Fibroblast of skin of back (primary cell): ENCODE measurements at regions not wholly inside any gene's neighbourhood (a gene's known extent, or its start where the extent isn't known, plus 50 kb on each side); places are given as distances from the start of the nearest gene placed in this dataset.
A peak's percentile ranks its signal among the peaks of the same experiment; 100 is the strongest.
"Not testable (repeated sequence)": the region's sequence is repeated elsewhere in the genome, so short reads cannot be mapped to it uniquely, and the experiment has no call there.

Experiments used
- DNase-seq: peaks from one replicate; pipeline ENCODE4 v3.0.0-alpha.2; 2013

DNA sequence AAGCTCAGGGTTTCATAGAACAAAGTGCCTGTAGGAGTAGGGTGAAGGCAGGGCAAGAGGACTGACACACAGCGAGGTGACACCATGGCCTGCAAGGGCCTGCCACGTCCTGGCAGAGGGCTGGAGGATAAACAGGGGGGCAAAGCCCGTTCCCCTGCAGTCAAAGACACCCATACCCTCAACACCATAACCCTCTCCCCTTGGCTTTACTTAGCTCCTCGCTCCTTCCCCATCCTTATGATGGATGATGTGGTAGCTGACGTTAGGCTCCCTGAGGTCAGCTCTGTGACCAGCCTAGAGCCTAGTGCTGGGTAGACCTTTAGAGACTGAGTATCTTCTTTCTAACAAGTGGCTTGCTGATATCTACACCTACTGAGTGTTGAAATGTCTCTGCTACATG, 683.3 kb upstream of the HS6ST1 start:
- no peak for DNase-seq

GRCh38 chr2:129002751-129003150, 684.1 kb upstream of the HS6ST1 start:
- DNase-seq, result no peak

DNA sequence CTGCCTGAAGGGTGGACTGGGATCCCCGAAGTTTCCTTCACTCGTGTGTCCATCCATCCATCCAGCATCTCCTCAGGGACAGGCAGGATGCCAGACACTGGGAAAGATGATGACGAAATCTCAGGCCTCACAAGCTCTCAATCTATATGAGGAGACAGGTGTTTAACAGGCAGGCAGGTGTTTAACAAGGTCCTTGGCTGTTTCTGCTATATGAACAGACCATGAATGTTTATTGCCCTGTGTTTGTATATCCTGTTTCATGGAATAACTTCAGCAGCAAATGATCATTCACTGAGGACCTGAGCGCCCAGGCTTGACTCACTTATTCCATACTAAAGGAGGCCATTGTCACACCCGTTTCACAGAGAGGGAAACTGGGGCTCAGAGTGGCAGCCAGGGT, 685.8 kb upstream of the HS6ST1 start:
- no peak for DNase-seq

DNA sequence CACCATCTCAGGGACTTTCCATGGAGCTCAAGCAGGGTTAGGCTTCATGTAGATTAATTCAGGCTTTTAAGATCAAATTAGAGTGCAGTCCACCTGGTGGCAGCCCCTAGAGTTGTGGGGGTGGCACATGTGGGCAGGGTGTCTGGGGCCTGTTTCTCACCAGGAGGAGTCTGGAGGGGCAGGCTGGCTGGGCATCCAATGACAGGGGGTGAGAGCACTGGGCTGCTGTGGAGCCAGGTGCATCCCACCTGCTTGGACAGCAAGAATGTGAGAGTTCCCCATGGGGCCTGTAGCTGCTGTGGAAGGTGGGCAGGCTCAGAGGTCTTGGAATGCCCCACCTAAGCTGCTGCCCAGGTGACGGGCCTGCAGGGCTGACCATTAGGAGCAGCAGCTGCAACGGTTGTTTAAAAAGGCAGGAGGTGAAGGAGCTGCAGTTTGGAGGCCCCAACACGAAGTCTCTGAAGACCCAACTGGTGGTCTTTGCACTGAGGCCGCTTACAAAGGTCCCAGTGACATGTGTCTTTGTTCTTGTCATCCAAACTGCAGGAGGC, 686.3 kb upstream of the HS6ST1 start:
- DNase-seq, result no peak

GRCh38 chr2:129006135-129006886, 687.6 kb upstream of the HS6ST1 start:
- no peak for DNase-seq

DNA sequence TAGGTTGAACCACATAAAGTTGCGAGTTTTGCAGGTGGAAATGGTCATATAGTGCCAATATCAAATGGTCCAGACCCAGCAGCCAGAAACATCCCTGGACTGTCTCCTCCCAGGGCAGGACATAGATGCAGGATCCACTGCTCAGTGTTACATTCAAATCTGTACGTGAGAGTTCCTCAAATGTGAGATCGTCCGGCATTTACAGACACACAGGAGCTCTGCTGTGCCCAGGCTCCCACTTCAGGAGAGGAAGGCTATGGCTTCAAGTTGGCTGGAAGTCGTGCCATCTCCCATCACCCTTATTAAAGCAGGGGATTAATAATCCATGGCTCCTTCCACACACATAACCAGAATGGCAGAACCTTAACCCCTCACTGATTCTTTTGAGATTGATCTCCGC, 688.2 kb upstream of the HS6ST1 start:
- DNase-seq, result no peak

GRCh38 chr2:129008055-129008880, 689.6 kb upstream of the HS6ST1 start:
- DNase-seq, result peak; percentile 10

DNA sequence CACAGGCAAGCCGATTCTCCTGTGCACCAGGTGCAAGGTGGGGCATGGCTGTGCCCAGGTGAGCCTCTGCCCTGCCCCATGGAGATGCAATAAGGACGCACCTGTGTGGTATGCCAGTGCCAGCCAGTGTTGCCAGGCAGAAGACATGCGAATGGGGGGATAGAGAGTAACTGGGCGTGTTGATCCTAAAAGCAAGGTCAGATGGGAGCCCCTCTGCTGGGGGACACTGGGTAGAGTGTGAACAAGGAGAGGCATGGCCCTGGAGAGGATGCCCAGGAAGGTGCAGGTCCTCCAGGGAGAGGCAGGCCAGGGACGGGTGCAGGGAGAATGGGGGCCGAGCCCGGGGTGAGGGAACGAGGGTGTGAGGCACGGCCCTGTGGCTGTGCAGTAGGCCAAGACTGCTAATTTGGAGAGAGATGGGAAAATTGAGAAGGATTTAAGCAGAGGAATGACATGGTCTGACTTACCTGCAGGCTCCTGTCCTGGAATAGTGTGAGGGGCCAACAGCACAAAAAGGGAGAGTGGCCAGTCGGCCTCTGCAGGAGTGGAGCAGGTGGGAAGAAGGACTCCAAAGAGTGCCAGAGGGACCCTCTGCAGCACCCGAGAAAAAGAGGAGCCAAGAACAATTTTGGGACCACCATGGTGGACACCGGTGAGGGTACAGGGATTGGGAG, 690.4 kb upstream of the HS6ST1 start:
- no peak for DNase-seq

DNA sequence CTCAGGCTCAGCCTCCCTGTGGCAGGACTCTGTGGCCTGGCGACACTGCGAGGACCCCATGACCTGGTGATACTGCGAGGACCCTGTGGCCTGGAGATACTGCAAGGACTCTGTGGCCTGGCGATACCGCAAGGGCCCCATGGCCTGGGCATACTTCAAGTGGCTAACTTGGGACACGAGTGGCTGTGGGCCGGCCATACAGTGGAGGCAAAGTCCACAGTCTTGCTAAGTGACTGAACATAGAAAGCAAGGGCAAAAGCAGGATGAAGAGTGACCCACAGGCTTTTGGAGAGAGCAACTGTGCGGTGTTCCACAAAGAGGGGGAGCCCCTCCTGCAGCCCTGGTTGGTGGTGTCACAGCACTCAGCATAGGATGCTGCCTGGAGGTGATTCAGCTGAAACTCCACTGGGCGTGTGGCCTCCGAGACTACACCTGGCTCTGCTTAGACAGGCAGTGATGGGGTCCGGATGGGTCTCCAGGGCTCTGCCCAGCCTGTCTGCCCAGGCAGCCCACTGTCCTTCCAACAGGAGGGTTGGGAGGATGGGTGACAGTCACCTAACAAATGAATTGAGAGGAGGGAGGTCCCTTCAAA, 691.0 kb upstream of the HS6ST1 start:
- DNase-seq, result no peak

DNA sequence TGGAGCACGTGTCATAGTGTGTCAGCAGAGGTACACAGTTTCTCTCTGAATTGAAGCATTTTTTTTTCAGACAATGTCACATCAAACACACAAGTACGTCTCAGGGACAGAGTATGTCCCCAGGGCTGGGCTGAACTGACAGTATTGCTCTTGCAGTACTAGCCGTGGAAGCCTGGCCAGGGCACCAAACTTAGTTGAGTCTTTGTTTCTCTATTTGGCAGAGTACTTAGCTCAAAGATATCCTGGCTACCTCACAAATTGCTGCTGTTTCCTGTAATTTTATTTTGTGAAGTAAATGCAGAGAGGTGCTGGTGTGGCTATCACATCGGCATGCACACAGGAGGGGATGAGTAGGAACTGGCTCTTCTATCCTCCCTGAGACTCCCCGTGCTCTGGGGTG, 691.6 kb upstream of the HS6ST1 start:
- no peak for DNase-seq

DNA sequence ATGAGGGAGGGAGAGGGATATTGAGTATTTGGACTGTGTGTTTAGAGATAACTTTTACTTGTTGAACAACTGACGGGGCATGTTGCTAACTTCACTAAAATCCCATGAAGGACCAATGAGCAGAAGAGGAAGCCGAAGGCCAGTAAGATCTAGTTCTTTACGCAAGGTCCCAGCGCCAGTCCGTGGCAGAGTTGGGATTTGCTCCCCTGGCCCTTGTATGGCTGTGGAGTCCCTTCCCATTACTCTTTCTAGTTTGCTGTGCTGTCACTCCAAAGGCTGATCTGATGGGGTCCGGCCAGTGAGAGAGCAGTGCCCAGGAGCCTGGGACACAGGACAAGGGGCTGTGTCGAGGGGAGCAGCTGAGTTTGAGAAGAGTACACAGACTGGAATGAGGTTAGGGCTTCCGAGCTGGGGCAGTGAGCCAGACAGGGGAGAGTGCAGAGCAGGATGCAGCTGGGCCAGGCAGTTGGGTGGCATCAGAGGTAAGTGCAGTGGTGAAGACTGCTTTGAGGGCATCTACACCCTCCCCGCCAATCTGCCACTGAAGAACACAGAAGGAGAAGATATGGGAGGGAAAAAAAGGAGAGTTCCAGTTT, 692.9 kb upstream of the HS6ST1 start:
- no peak for DNase-seq

GRCh38 chr2:129014432-129014831, 695.8 kb upstream of the HS6ST1 start:
- DNase-seq, result no peak

DNA sequence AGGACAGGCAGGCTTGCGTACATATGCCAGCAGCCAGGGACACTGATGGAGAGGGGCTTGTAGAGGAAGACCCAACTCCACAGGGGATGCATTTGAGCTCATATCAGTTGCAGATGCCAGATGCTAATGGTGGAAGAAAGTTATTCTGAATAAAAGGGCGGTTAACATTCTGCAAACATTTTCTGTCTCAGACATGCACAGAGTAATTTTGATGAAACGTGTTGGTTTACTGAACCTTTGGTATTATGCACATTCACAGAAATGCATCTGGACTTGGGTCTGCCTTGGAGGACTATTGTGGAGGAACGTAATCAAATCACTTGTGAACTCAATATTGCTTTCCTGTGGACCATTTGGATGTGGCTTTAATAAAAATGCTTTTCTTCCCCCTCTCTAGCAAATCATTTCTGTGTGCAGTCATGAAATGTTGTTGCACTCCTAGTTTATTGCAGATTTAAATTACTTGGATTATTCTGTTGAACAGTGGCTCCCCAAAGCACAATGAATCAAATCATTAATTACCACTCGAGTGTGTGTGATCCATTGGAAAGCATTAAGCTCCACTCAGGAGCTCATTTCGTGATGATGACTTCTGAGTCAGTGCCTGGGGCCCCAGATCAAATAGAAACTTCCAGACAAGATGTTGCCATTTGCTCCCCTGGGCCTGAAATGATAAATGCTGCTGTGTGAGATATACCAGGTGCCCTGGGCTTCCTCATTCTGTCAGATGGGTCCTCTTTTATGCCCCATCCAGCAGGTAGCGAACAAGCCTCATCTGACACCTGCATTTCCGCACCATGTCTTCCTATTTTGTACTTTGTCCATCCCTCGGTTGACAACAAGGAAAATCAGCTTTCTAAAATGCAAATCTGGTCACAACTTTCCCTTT, 697.0 kb upstream of the HS6ST1 start:
- DNase-seq, result no peak

DNA sequence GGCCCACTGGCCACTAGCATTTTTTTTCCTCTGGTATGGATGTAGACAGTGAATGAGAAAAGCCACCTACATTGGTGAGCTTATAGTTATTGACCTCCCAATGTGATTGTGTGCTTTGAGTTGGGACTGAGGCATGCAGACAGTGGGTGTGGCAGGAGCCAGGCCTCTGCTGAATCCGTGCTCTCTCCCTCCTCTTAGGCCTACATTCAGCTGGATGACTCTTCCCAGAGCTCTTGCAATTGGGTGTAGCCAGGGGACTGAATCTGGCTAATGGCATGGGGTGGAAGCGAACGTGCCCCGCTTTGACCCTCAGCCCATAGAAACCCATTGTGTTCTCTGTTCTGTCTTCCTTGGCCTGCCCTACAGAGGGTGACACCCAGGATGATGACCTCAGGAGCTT, 698.3 kb upstream of the HS6ST1 start:
- no peak for DNase-seq

DNA sequence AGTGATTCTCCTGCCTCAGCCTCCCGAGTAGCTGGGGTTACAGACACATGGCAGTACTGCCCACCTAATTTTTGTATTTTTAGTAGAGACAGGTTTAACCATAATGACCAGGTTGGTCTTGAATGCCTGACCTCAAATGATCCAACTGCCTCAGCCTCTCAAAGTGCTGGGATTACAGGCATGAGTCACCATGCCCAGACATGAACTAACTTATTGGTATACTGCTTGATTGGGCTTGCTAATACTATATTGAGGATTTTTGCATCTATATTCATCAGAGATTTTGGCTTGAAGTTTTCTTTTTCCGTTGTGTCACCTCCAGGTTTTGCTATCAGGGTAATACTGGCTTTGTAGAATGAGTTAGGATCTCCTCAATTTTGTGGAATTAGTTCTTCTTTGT, 706.1 kb upstream of the HS6ST1 start:
- DNase-seq, result no peak

DNA sequence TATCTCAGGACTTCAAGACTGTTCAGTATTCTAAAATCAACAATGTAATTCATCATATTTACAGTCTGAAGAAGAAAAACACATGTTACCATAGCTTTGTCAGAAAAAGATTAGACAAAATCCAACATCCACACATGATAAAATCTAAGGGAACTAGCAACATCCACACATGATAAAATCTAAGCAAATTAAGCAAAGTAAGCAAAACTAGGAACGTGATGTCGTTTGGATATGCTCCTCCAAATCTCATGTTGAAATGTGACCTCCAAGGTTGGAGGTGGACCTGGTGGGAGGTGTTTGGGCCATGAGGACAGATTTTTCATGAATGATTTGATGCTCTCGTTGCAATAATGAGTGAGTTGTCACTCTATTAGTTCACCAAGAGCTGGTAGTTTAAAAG, 717.3 kb upstream of the HS6ST1 start:
- DNase-seq, result no peak

DNA sequence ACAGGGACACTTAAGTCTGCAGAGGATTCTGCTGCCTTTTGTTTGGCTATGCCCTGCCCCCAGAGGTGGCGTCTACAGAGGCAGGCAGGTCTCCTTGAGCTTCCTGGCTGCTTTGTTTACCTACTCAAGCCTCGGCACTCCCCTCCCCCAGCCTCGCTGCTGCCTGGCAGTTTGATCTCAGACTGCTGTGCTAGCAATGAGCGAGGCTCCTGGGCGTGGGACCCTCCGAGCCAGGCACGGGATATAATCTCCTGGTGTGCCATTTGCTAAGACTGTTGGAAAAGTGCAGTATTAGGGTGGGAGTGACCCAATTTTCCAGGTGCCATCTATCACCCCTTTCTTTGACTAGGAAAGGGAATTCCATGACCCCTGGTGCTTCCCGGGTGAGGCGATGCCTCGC, 725.0 kb upstream of the HS6ST1 start:
- DNase-seq, result not testable (repeated sequence)

GRCh38 chr2:129046475-129046874, 727.8 kb upstream of the HS6ST1 start:
- DNase-seq, result not testable (repeated sequence)

- no peak for DNase-seq
These were observed 731.4 kb upstream of the HS6ST1 start for GRCh38 chr2:129050101-129050500.

DNA sequence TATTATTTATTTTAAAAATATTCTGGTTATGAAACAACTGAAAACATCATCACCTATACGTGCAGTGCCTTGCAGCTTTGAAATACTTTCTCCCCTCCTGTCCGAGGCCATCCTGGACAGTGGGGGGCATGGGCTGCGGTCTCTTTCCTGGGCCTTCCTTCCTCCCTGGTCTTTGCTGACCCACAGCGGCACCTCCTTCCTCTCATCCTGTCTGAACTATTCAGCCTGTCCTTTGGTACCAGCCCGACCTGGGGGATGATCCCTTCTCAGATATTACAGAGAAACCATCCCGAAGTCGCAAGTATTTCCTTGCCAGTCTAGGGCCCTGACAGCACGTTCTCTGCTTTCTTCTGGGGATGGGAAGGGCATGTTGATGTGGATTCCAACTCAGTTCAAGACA, 736.6 kb upstream of the HS6ST1 start:
- DNase-seq, result no peak

GRCh38 chr2:129055824-129056223, 737.2 kb upstream of the HS6ST1 start:
- no peak for DNase-seq
